ENCODE measurements at regions not wholly inside any gene's neighbourhood (a gene's known extent, or its start where the extent isn't known, plus 50 kb on each side); places are given as distances from the start of the nearest gene placed in this dataset.

DNA sequence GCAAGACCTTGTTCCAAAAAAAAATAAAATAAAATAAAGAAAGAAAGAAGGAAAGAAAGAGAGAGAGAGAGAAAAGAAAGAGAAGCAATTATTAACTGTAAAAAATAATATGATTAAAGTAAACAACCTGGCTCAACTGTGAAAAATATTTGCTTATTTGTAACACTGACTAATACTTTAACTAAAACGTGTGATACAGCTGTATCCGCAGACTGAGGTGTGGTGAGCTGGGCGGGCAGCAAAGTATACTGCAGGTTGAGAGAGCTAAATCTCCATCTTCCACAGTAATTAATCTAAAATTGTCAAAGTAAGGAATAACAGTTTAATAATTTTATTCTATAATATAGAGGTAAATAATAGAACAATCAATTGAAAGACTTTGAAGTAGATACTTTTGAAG lies 145.5 kb upstream of the FAM241A start:
- DNase-seq (ENCODE audit: low read depth), result no peak
- TF ChIP-seq, protein P1, sequence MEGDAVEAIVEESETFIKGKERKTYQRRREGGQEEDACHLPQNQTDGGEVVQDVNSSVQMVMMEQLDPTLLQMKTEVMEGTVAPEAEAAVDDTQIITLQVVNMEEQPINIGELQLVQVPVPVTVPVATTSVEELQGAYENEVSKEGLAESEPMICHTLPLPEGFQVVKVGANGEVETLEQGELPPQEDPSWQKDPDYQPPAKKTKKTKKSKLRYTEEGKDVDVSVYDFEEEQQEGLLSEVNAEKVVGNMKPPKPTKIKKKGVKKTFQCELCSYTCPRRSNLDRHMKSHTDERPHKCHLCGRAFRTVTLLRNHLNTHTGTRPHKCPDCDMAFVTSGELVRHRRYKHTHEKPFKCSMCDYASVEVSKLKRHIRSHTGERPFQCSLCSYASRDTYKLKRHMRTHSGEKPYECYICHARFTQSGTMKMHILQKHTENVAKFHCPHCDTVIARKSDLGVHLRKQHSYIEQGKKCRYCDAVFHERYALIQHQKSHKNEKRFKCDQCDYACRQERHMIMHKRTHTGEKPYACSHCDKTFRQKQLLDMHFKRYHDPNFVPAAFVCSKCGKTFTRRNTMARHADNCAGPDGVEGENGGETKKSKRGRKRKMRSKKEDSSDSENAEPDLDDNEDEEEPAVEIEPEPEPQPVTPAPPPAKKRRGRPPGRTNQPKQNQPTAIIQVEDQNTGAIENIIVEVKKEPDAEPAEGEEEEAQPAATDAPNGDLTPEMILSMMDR (conservative IDR thresholded peaks at IDR 0.05; ENCODE audit: low read depth, low read length), result no peak

DNA sequence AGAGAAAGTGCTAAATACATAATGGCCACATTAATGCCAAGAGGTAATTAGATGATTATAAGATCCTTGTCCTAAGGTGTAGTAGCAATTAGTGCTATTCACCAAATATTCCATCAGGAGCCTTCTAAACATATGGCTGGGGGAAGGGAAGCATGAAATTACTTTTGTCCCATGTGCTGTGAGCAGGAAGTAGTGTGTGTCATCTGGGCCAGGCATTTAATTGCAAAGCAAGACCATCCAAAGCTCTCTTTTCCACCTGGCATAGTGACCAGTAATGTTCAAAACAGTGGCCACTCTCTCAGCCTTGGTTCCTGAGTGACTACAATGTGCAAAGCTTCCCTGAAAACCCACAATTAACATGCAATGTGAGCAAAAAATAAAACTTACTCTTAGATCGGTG lies 144.2 kb upstream of the FAM241A start:
- TF ChIP-seq, protein P1 (conservative IDR thresholded peaks at IDR 0.05; ENCODE audit: low read depth, low read length), result no peak
- no peak overlapping the region for H3K4me3 ChIP-seq (ENCODE audit: low read depth, low read length)

More for the DNA sequence above, 145.5 kb upstream of the FAM241A start:
- H3K4me3 ChIP-seq (ENCODE audit: low read depth, low read length), result no peak overlapping the region

DNA sequence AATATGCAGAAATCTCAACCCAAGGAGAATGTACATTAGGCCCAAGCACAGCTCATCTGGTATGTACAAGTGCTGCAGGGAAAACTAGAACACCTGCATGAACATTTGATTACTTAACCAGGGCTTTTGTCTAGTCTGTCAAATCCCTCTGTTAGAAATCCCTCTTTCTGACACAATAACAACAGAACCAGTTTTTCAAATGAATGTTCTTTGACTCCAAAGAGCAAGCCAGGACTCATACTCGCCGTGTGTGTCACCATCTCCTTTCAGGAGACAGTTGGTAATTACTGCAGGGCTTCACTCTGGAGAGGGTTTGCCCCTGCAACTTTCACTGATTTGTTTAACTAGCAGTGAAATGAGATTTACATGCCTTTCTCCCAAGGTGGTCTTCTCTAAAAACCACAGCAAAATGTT lies 143.0 kb upstream of the FAM241A start:
- no peak for DNase-seq (ENCODE audit: low read depth)
- TF ChIP-seq, protein P1 (conservative IDR thresholded peaks at IDR 0.05; ENCODE audit: low read depth, low read length), result no peak

More for the DNA sequence above, 144.2 kb upstream of the FAM241A start:
- DNase-seq (ENCODE audit: low read depth), result no peak

DNA sequence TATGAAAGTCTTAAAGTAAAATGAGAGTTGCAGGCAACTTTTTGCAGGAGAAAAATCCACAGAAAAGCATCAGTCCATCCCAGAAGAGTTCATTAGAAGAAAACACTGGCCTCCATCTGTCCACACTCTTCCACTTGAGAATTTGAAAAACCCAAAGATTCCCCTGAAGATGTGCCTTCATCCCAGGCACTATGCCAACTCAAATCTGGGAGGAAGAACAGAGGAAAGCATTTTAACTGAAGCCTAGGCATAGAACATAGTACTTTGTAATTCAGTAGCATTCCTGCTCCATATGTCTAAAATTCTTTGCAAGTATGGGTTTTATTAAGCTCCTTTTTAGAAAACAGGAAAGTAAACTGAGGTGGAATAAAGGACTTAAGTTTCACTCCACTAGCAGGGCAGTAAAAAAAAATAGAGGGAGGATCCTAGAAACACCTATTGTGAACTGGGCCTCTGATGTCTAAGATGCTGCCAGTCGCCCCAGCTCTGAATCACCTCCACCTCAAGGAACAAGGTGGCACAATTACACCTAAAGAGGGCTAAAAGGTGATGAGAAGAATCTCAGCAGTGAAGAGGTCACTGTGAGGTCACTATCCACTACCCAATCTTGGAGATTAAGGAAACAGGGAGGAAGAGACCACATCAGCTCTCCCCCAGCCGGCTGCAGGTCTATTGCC lies 141.9 kb upstream of the FAM241A start:
- DNase-seq (ENCODE audit: low read depth), result no peak
- H3K4me3 ChIP-seq (ENCODE audit: low read depth, low read length), result no peak overlapping the region
- TF ChIP-seq, protein P1 (conservative IDR thresholded peaks at IDR 0.05; ENCODE audit: low read depth, low read length), result no peak

More for the DNA sequence above, 143.0 kb upstream of the FAM241A start:
- no peak overlapping the region for H3K4me3 ChIP-seq (ENCODE audit: low read depth, low read length)

DNA sequence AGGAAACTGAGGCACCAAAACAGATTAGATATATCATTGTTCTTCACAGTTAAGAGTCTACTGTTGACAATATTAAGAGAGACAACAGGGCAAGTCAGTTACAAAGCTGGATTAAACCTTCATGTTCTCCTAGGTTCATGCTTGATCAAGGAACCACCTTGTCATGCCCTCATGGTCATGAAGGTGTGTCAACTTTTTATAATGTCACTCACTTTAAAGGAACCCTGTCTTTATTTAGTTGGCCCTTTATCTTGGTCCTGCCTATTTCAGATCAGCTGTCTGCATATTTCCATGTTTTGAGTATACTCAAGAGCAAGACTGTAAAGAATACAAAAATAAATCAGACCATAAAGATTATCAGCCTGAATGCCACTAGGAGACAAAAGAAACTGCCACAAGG lies 140.2 kb upstream of the FAM241A start:
- no peak overlapping the region for H3K4me3 ChIP-seq (ENCODE audit: low read depth, low read length)
- TF ChIP-seq, protein P1 (conservative IDR thresholded peaks at IDR 0.05; ENCODE audit: low read depth, low read length), result no peak
- no peak for DNase-seq (ENCODE audit: low read depth)

DNA sequence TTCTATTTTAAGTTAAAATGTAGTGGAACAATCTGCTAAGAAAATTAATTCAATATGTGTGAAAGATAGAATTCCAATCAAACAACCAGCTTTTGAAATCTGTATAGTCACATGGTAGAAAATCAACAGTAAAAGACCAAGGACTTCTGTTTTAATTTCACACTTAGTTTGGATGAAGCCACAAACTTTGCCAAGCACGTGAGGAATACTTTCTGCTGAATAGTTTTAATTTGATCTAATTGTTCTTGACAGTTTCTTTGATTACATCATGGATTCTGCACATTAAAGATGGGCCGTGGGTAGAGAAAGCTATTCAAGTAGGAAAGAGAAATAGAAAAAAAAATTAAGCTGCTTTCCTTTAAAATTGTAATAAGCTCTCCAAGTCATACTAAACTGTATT lies 137.9 kb upstream of the FAM241A start:
- DNase-seq (ENCODE audit: low read depth), result no peak
- TF ChIP-seq, protein P1 (conservative IDR thresholded peaks at IDR 0.05; ENCODE audit: low read depth, low read length), result no peak
- H3K4me3 ChIP-seq (ENCODE audit: low read depth, low read length), result no peak overlapping the region

DNA sequence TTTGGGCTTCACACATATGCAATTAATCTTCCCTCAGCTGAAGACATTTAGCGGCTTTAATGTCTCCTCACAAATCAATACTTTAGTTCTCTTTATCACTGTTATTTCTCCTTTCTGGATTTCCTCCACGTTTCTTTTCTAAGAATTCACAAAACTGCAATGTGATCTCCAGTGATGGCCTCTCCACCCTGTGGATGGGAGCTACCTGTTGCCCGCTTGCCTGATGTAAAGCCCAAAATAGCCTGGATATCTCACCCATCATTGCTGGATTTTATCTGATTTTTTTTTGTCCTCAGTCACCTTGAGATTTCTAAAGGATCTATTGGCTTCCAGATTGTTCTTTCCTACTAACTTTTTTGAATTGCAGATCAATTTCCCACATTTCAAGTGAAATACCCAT lies 129.3 kb upstream of the FAM241A start:
- H3K4me3 ChIP-seq (ENCODE audit: low read depth, low read length), result no peak overlapping the region
- TF ChIP-seq, protein P1 (conservative IDR thresholded peaks at IDR 0.05; ENCODE audit: low read depth, low read length), result no peak
- DNase-seq (ENCODE audit: low read depth), result no peak
